ENCODE measurements at regions not wholly inside any gene's neighbourhood (a gene's known extent, or its start where the extent isn't known, plus 50 kb on each side); places are given as distances from the start of the nearest gene placed in this dataset.
A peak's percentile ranks its signal among the peaks of the same experiment; 100 is the strongest.
"Not testable (repeated sequence)": the region's sequence is repeated elsewhere in the genome, so short reads cannot be mapped to it uniquely, and the experiment has no call there.

DNA sequence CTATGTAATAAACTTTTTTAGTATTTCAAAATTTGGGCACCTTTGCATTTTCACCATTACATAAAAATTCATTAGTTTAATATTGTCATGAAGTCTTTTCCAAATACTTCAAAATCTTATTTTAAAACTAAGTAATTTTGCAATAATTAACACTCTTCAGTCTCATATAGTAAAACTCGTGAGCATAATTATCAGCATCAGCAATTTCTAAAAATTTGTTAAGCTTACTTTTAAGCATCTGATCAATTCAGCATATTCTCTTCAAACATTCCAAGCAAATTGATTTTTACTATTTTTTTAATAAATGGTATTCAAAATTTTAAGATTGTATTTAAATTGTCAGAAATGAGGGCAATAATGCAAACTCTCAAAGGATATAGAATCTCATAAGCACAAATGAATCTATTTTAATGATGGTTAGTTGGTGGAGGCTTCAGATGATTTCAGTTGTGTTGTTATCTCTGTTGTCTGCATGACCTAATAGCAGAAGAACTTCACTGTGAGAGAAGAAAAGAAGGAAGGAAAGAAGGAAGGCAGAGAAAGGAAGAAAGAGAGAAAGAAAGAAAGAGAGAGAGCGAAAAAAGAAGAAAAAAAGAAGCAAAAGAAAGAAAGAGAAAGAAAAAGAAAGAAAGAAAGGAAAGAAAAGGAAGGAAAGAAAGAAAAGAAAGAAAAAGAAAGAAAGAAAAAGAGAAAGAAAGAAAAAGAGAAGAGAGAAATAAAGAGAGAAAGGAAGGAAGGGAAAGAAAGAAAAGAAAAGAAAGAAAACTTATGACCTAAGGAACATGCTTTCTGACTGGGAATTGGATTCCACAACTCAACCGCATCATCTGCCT lies 860.5 kb downstream of the NCAM2 start:
- no peak for DNase-seq

DNA sequence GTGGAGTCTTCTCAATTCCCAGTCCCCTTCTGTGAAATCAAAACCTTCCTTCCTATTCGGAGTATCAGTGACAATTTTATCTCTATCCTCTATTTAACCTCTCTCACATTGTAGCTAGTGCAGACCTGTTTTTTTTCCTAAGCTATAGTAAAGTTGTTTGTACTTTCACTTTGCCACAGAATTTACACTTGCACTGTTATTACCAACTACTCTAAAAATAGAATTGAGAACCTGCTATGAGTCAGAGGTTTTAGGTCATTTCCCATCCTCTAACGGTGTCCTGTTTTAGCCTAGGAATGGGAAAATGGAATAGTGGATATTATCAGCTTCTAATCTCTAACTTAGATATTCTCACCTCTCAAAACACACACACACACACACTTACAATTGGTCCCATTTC lies 862.7 kb downstream of the NCAM2 start:
- DNase-seq: no peak

DNA sequence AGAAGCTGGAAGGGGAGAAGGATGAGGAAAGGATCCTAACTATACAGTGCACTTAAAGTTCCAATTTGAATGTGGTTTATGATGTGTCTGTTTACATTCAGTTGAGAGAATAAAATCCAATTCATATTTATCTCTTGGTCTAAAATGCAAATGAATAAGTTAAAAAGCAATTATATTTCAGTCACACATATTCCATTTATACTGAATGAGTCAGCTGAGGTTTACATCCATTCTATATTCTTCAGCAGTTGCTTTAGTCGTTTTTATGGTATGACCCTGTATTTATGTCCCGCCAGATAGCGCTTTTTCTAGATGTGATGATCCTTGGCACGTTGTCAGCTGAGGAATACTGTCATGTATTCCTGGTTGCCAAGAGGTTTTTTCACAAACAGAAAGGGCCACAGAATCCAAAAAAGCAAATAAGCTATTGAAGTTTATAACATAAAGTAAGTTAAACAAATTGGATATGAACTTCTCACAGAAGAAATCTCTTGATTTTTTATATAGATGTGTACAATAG lies 866.2 kb downstream of the NCAM2 start:
- no peak for DNase-seq

DNA sequence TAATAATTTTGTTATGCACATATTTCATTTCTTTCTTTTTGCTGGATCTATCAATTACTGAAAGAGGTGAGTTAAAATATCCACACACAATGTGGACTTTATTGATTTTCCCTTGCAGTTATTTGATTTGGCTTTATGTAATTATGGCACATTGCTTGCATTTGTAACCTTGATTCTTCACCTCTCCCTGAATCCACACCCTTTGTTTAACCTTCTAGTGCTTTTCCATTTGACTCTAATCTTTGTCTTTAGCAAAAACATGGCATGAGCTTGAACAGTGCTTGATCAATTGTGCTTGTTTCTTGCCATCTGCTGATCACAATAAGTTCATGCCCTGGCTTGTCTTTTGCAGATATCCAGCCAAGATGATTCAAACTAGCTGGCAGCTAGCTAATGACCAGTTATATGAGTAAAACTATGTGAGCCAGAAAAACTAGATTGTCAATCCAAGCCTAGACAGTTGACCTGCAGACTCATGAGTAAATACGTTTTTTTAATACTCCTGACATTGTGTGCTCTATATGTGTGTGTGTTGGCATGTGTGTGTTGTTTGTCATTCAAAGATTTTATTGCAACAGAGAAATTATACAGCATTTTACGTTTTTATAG lies 899.2 kb downstream of the NCAM2 start:
- DNase-seq: no peak

DNA sequence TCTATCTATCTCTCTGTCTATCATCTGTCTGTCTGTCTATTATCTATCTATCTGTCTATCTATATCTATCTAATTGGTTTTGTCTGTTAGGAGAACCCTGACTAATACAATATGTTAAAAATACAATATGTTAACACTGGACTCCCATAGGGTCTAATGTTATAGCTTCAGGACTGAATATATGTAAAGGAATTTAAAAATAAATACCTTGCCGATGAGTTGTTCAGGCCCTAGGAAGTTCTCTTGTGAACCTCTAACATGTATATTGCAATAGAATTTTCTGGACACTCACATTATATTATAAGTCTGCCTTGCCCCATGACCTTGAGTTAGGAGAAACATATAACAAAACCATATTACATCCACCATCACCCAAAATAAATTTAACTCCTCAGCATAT lies 900.6 kb downstream of the NCAM2 start:
- DNase-seq: no peak

DNA sequence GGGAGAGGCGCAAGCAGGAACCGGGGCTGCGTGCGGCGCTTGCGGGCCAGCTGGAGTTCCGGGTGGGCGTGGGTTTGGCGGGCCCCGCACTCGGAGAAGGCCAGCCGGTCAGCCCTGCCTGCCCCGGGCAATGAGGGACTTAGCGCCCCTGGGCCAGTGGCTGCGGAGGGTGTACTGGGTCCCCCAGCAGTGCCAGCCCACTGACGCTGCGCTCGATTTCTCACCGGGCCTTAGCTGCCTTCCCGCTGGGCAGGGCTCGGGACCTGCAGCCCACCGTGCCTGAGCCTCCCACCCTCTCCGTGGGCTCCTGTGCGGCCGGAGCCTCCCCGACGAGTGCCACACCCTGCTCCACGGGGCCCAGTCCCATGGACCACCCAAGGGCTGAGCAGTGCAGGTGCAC lies 904.2 kb downstream of the NCAM2 start:
- DNase-seq: not testable (repeated sequence)

DNA sequence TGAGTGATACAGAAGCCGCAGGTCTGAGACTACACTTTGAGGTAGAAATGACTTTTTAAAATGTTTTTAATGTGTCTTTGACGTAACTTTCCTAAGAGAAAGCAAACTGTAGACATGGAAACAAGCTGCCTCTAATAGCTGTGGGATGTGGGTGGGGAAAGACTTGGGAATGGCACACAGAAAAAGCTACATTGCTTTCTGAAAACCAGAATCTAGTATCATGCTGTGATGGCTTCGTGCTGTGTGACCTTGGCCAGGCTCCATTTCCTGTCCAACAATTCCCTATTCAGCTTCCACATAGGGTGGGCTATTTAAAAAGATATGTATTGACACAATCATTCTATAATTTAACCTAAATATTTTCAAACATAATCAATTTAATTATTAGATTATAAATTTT lies 909.1 kb downstream of the NCAM2 start:
- DNase-seq: no peak

DNA sequence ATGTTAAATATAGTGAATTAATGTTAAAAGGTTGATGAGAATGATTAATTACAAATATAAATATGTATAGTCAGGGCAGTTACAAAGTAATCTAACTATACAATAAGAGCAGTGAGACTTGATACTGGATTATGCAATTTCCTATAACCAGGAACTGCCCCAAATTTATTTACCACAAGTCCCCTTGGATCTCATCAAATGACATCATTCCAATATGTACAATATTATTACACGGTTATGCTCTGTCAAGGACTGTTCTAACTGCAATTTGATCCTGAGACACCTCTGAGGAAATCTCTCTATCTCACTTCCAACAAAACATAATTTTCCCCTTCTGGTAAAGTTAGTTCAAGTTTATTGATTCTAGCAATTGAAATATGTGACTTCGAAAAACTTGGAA lies 917.6 kb downstream of the NCAM2 start:
- DNase-seq: no peak

DNA sequence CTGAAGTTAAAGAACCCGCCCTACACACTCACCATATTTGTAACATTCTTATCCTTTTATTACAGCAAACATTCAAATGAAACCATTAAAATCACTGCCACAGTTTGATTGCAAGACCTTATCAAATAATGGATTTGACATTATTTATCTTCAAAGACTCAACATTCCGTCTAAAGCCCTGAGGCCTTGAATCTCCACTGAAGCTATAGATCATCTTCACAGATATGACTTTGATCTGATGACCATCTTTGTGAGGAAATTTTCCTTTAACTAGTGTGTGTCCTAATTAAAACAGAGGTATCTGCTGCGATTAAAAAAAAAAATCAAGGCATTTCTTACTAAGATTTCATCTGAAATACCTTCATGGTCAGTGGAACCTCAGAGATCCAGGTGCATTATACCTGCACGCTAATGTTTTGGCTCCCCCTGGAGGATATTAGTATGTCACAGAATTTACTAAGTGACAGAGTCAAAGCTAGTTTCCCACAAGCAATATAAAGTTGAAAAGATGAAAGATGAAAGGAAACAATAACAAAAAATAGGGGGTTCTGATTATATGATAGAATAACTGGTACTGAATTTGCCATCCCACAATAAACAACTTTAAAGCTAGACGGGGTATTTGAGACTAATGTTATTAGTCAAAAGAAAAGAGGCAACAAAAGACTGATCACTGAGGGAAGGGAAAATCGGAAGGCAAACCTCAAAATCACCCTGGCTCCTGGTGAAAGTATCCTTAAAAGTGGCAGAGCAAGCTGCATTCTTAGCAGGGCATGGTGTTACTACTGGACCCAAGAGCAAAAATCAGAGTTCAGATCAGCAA lies 923.4 kb downstream of the NCAM2 start:
- peak; percentile 26 for DNase-seq

DNA sequence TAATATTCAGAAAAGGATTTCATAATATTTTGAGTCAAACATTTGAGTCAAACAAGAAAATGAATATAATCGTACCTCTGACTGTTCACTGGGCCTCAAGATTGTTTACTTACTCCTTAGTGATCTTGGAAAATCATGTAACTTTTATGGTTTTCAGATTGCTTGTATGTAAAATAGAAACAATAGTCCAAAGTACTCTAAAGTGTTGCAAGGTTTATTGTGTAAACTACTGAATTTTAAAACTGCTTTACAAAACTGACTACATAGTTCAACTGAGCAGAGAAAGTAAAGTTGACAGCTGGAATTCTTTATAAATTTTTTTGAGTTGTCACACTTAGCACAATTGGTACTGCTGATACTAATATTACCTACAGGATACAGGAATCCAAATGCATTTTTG lies 931.0 kb downstream of the NCAM2 start:
- no peak for DNase-seq

DNA sequence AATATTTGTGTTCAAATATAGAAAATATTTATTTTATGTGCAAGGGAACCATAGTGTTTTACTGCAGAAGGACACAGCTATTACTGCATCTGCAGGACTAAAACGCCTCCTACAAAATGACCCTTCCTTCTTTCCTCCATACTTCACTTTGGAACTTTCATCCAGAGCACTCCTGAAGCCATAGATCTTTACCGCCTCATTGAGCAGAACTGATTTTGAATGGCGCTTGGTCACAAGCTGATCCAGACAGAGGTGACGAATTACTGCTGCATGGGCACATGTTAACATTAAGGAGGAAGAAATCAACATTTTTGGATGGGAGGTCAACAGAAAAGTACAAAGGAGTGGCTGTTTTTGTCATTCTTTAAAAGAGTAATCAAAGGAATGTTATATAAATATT lies 931.6 kb downstream of the NCAM2 start:
- no peak for DNase-seq

DNA sequence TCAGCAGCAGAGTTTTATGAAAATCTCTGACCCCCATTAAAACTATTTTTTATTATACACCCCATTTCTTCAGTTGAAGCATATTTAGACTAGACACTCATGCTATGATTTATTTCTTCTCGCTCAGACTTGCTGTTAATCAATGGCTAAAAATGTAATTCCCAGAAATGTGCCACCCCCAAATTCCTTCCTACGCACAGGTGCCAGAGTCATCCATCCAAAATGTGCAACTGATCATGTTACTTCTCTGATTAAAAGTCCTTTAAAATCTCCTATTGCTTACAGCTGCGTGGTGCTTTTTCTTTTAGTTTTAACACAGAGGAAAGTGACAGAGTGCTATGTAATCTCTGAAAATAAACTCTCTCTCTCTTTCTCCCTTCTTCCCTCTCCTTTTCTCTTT lies 954.4 kb downstream of the NCAM2 start:
- DNase-seq: no peak

DNA sequence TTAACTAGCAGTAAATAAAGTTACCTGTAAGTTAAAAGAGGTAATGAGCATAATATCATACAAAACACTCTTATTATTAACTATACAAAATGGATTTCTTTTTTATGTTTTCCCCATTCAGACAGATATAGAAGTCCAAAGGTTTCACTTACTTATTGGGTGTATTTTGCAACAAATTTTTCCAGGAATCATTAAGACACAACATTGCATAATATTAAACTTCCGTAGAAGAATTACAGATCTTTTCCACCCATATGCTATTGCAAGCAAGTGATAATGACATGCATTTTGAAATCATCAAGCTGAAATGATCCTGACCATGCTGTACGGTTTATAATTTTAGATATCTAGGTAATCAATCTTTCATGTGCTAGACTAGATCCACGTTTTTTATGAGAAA lies 957.0 kb downstream of the NCAM2 start:
- no peak for DNase-seq

DNA sequence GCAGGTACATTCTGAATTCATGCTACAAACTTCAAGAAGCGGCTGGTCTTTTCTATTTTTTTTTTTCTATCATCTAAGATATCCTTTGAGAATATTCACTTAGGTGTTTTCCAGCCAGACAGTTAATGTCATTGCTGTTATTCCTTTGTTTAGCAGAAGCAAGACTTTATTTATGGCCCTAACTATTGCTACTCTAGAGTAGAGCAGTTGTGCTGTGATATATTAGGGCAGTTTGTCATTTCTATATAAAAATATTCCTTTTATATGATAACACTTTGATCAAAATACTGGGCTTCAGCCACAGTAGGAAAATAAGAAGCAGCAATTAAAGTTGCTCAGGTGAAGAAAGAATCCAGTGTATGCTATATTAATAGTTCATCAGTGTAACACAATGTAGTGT lies 959.3 kb downstream of the NCAM2 start:
- DNase-seq: no peak

DNA sequence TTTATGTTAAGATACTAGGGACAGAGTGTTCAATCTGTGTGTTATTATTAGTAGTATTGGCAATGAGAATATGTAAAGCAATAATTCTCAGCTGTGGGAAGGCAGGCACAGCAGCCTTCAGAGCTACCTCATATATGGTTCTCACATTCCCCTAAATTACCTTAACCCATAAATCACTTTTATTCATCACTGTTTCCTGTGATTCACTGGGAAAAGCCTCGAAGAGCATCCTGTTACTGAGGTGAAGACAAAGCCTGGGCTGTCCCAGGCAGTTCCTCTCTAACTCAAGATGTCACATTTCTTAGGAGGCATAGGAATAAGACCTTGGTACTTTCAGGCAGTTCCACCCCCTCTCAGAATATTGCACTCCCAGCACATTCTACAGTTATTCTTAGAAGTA lies 965.7 kb downstream of the NCAM2 start:
- DNase-seq: no peak

DNA sequence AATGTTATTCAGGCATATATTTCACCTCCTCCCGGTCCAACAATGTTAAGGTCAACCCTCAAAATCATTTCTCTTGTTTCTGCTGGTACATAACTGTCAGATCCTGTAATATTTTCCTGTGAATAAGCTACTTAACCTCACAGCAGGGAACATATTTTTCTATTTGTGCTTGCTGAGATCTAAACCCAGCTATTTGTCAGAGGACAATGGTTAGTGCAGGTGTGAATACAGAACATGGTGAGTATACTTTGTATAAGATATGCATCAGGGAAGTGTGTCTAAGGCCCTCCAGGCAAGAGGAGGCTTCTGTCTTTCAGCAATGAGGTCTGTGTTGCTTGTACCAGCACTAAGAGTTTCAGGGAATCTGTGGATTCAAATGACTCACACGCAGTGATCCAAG lies 970.6 kb downstream of the NCAM2 start:
- DNase-seq: no peak

DNA sequence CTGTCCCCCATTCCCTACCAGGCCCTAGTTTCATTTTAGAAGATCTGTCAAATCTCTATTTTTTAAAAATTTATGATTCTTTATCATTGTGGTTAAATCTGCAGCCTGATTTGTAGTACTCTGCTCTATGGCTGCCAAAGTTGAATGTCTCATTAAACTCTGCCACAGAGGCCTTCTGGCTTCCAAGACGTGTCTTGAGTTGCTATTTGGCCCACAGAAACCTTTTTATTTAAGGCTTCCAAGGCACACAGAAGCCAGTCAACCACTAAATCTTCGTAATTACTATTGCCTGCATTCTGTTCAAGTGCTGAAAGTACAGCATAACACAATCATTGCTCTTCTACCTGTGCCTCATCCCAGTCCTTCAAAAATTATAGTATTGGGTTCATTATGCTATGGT lies 971.0 kb downstream of the NCAM2 start:
- peak; percentile 21 for DNase-seq

DNA sequence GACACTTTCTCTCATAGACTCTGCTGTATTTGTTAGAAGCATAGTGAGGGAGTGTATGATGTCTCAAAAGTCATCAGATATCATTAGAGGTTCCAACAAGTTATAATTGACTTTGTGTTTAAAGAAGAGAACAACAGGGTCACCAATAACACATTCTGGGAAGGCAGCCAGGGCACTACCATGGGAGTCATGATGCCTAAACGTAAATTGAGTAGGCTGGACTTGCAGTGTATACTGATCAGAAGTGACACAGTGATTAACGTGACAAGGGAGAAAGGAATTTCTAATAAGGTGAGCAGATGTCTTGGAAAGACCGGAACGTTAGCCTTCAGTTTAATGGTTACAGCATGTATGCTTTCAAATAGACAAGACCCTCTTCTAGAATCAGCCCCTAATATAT lies 973.2 kb downstream of the NCAM2 start:
- peak; percentile 4 for DNase-seq

DNA sequence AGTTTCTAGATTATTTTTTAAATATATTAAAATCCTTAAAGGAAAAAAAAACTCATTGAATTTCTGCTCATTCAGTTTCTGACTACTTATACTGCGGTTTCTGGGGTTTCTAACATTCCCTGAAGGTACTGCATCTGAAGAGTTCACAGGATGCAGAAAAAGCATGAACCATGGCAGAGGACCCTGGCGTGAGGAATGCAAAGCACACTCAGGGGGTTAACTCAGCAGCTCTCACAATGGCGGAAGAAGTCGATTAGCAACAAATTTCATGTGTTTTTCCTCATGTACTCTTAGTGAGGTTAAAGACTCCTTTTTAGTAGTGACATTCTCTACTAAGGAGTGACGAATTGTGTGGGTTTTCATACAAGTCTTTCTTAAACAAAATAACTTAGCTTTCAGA lies 975.6 kb downstream of the NCAM2 start:
- DNase-seq: peak; percentile 4

DNA sequence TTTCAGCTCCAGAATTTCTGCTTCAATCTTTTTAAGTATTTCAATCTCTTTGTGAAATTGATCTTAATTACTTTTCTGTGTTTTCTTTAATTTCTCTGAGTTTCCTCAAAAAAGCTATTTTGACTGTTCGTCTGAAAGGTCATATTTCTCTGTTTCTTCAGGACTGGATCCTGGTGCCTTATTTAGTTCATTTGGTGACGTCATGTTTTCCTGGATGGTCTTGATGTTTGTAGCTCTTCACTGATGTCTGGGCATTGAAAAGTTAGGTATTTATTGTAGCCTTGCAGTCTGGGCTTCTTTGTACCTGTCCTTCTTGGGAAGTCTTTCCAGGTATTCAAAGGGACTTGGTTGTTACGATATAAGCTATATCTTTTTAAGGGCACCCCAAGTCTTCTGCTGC lies 998.7 kb downstream of the NCAM2 start:
- DNase-seq: no peak

DNA sequence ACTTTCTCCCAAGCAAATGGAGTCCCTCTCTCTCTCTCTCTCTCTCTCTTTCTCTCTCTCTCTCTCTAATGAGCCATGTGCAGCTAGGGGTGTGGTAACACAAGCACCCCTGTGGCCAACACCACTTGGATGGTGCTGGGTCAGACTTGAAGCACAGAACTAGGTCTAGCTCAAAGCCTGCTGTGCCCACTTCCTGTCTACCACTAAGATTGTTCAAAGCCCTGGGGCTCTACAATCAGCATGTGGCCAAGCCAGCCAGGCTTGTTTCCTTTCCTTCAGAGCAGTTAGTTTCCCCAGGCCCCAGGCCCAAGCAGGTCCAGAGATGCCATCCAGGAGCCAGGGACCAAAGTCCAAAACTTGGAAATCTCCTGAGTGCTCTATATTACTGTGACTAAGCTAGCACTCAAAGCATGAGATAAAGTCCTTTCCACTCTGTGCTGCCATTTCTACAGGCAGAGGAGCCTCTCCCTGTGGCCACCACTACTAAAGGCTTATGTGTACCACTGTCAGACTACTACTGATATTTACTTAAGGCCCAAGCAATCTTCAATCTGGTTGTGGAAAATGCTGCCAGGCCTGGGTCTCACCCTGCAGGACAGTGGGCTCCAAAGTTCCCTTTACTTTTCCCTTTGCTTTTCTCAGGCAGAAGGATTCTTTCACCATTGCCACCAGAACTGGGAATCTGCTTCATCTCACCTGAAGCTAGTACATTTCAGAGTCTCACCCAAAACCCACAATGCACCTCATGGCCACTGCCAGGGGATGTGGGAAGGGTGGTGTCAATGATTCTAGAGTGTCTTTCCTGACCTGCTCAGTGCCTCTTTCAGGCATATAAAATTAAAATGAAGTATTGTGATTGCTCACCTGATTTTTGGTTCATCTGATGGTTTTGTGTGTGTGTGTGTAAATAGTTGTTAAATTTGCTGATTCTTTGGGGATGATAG lies 999.5 kb downstream of the NCAM2 start:
- no peak for DNase-seq

DNA sequence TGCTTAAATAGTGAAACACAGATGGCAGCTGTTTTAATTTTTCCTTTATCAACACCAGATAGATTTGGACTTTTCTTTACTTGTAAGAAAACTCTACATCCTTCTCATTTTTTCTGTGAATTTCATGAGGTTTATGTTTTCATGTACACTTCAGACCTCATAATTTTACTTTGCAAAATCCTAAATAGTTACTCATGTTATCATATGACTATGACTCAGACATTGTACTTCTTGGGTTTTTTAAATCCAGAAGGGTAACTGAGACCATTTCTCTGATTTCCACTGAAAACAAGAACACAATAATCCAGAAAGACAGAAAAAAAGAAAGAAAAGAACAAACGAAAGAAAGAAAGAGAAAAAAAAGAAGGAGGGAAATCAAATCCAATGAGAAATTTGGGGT lies 1021.6 kb downstream of the NCAM2 start:
- no peak for DNase-seq

Measured in renal pelvis (tissue), 1 donor.